CD4-positive, alpha-beta T cell treated with Interleukin-21 for 1 hour (primary cell): ENCODE measurements at regions not wholly inside any gene's neighbourhood (a gene's known extent, or its start where the extent isn't known, plus 50 kb on each side); places are given as distances from the start of the nearest gene placed in this dataset.
"Not testable (repeated sequence)": the region's sequence is repeated elsewhere in the genome, so short reads cannot be mapped to it uniquely, and the experiment has no call there.

Experiments
- DNase-seq: peaks from one replicate; pipeline ENCODE4 v3.0.0-alpha.2; 2020

- DNase-seq, result no peak
These were observed 849.2 kb downstream of the TAF11L14 start for GRCh38 chr5:18483451-18483850.

GRCh38 chr5:18487928-18488480 is 853.7 kb downstream of the TAF11L14 start:
- DNase-seq, result no peak

- no peak for DNase-seq
These were observed 855.4 kb downstream of the TAF11L14 start for GRCh38 chr5:18489703-18490102.

GRCh38 chr5:18491349-18491748 is 857.1 kb downstream of the TAF11L14 start:
- DNase-seq, result no peak

- DNase-seq, result no peak
These were observed 860.9 kb downstream of the TAF11L14 start for GRCh38 chr5:18495157-18495556.

- DNase-seq, result no peak
These were observed 861.8 kb downstream of the TAF11L14 start for GRCh38 chr5:18496041-18496440.

- DNase-seq, result no peak
These were observed 862.8 kb downstream of the TAF11L14 start for GRCh38 chr5:18497089-18497488.

- DNase-seq, result no peak
These were observed 869.6 kb downstream of the TAF11L14 start for GRCh38 chr5:18503797-18504328.

GRCh38 chr5:18507114-18507513 is 872.9 kb downstream of the TAF11L14 start:
- no peak for DNase-seq

- DNase-seq, result no peak
These were observed 883.6 kb downstream of the TAF11L14 start for GRCh38 chr5:18517641-18518380.

GRCh38 chr5:18523380-18523779 is 889.1 kb downstream of the TAF11L14 start:
- no peak for DNase-seq

- DNase-seq, result no peak
These were observed 892.6 kb downstream of the TAF11L14 start for GRCh38 chr5:18526792-18527405.

- no peak for DNase-seq
These were observed 898.9 kb downstream of the TAF11L14 start for GRCh38 chr5:18533137-18533536.

- DNase-seq, result no peak
These were observed 899.9 kb downstream of the TAF11L14 start for GRCh38 chr5:18534119-18534518.

- not testable (repeated sequence) for DNase-seq
These were observed 901.5 kb downstream of the TAF11L14 start for GRCh38 chr5:18535753-18536152.

- DNase-seq, result no peak
These were observed 910.2 kb downstream of the TAF11L14 start for GRCh38 chr5:18544421-18544820.

- no peak for DNase-seq
These were observed 912.3 kb downstream of the TAF11L14 start for GRCh38 chr5:18546591-18546990.

- DNase-seq, result no peak
These were observed 917.5 kb downstream of the TAF11L14 start for GRCh38 chr5:18551716-18552115.

GRCh38 chr5:18553269-18553668 is 919.0 kb downstream of the TAF11L14 start:
- DNase-seq, result no peak

GRCh38 chr5:18560602-18561001 is 926.3 kb downstream of the TAF11L14 start:
- DNase-seq, result no peak

GRCh38 chr5:18563853-18564252 is 929.6 kb downstream of the TAF11L14 start:
- no peak for DNase-seq

- no peak for DNase-seq
These were observed 932.4 kb downstream of the TAF11L14 start for GRCh38 chr5:18566671-18567070.

GRCh38 chr5:18576586-18576985 is 942.3 kb downstream of the TAF11L14 start:
- no peak for DNase-seq

- no peak for DNase-seq
These were observed 966.9 kb downstream of the TAF11L14 start for GRCh38 chr5:18601185-18601584.
